Dermis microvascular lymphatic vessel endothelial cell (primary cell): ENCODE measurements at regions not wholly inside any gene's neighbourhood (a gene's known extent, or its start where the extent isn't known, plus 50 kb on each side); places are given as distances from the start of the nearest gene placed in this dataset.

Experiments
- DNase-seq, 2 donors: peaks; one replicate each; pipeline versions ENCODE4 v3.0.0 to v3.0.0-alpha.2; 2010; ENCODE audit warnings: low read depth in 2 of 2

- no peak for DNase-seq
Measured at GRCh38 chr1:222290866-222291265, 257.0 kb downstream of the HHIPL2 start.

GRCh38 chr1:222288053-222288452 is 259.9 kb downstream of the HHIPL2 start:
- no peak for DNase-seq

- DNase-seq = no peak
Measured at GRCh38 chr1:222286011-222286410, 261.9 kb downstream of the HHIPL2 start.

GRCh38 chr1:222285526-222285925 is 262.4 kb downstream of the HHIPL2 start:
- DNase-seq = no peak

- no peak for DNase-seq
Measured at GRCh38 chr1:222284466-222284865, 263.4 kb downstream of the HHIPL2 start.

- no peak for DNase-seq
Measured at GRCh38 chr1:222283147-222283768, 264.6 kb downstream of the HHIPL2 start.

GRCh38 chr1:222279591-222279990 is 268.3 kb downstream of the HHIPL2 start:
- no peak for DNase-seq

- DNase-seq = no peak
Measured at GRCh38 chr1:222278501-222278900, 269.4 kb downstream of the HHIPL2 start.

- DNase-seq = no peak
Measured at GRCh38 chr1:222275729-222276465, 272.0 kb downstream of the HHIPL2 start.

- no peak for DNase-seq
Measured at GRCh38 chr1:222275001-222275728, 272.7 kb downstream of the HHIPL2 start.

- no peak for DNase-seq
Measured at GRCh38 chr1:222266223-222267196, 281.4 kb downstream of the HHIPL2 start.

- DNase-seq = no peak
Measured at GRCh38 chr1:222263791-222264190, 284.1 kb downstream of the HHIPL2 start.

- no peak for DNase-seq
Measured at GRCh38 chr1:222257027-222257426, 290.9 kb downstream of the HHIPL2 start.

GRCh38 chr1:222256058-222256457 is 291.8 kb downstream of the HHIPL2 start:
- no peak for DNase-seq

GRCh38 chr1:222252788-222253187 is 295.1 kb downstream of the HHIPL2 start:
- no peak for DNase-seq

GRCh38 chr1:222251847-222252246 is 296.1 kb downstream of the HHIPL2 start:
- no peak for DNase-seq

GRCh38 chr1:222250376-222250775 is 297.5 kb downstream of the HHIPL2 start:
- DNase-seq = no peak

- no peak for DNase-seq
Measured at GRCh38 chr1:222247811-222248310, 300.0 kb downstream of the HHIPL2 start.

GRCh38 chr1:222247081-222247480 is 300.8 kb downstream of the HHIPL2 start:
- DNase-seq = no peak

- DNase-seq = no peak
Measured at GRCh38 chr1:222243902-222244301, 304.0 kb downstream of the HHIPL2 start.

GRCh38 chr1:222242492-222242891 is 305.4 kb downstream of the HHIPL2 start:
- DNase-seq = no peak
